ENCODE measurements at regions not wholly inside any gene's neighbourhood (a gene's known extent, or its start where the extent isn't known, plus 50 kb on each side); places are given as distances from the start of the nearest gene placed in this dataset.

DNA sequence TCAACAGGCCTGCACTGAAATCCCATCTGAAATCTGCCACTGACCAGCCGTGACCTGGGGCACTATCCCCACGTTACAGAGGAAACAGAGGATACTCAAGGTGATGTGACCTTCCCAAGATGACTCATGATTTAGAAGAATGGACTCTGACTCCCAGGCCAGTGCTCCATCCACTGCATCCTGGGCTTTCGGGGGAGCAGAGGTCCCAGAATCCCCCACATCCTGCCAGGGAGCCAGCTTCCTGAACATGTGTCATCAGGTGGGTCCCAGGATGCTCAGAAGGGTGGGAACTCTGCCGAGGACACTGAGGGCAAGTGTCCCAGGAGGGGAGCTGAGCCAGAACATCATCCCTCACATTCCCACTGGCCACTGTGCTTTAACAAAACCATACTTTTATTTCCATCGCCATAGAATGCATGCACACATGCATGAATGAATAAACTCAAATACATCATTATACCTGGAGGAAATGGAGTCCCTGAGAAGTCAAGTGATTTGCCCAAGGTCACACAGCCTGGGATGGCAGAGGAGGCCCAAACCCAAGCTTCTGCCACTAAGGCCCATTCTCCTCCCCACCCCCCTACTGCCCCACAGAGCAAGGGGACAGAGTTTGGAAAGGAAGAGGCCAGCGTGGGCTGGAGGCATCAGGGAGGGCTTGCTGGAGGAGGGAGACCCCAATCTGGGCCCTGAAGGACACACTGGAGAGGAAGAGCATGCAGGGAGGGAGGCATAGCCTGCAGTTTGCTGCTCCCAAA lies 189.4 kb downstream of the MATN1 start:
- no peak for TF ChIP-seq EZH2 (IDR thresholded peaks at IDR 0.05; ENCODE audit: insufficient read depth, low read length)
- TF ChIP-seq, protein P1, sequence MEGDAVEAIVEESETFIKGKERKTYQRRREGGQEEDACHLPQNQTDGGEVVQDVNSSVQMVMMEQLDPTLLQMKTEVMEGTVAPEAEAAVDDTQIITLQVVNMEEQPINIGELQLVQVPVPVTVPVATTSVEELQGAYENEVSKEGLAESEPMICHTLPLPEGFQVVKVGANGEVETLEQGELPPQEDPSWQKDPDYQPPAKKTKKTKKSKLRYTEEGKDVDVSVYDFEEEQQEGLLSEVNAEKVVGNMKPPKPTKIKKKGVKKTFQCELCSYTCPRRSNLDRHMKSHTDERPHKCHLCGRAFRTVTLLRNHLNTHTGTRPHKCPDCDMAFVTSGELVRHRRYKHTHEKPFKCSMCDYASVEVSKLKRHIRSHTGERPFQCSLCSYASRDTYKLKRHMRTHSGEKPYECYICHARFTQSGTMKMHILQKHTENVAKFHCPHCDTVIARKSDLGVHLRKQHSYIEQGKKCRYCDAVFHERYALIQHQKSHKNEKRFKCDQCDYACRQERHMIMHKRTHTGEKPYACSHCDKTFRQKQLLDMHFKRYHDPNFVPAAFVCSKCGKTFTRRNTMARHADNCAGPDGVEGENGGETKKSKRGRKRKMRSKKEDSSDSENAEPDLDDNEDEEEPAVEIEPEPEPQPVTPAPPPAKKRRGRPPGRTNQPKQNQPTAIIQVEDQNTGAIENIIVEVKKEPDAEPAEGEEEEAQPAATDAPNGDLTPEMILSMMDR (IDR thresholded peaks at IDR 0.05; ENCODE audit: insufficient read depth, low read depth, low read length) = no peak
